Fibroblast of villous mesenchyme (primary cell): ENCODE measurements at regions not wholly inside any gene's neighbourhood (a gene's known extent, or its start where the extent isn't known, plus 50 kb on each side); places are given as distances from the start of the nearest gene placed in this dataset.

Source experiments
- DNase-seq: peaks from one replicate; pipeline ENCODE4 v3.0.0-alpha.2; 2010; ENCODE audit warnings: low read depth
- H3K4me3 ChIP-seq: 2 replicates; pipeline ENCODE4 v1.5.1; 2011; ENCODE audit warnings: low read depth, mild to moderate bottlenecking, low read length
- CTCF ChIP-seq: IDR thresholded peaks from 2 replicates; pipeline ENCODE4 v1.5.1; 2012; ENCODE audit warnings: low read depth, mild to moderate bottlenecking, low read length; ENCODE audit not compliant: insufficient read depth

- DNase-seq, result no peak
- TF ChIP-seq CTCF, result no peak
- H3K4me3 ChIP-seq, result no peak overlapping the region
Observed at GRCh38 chr4:79780129-79780528, 292.9 kb downstream of the ANTXR2 start.

DNA sequence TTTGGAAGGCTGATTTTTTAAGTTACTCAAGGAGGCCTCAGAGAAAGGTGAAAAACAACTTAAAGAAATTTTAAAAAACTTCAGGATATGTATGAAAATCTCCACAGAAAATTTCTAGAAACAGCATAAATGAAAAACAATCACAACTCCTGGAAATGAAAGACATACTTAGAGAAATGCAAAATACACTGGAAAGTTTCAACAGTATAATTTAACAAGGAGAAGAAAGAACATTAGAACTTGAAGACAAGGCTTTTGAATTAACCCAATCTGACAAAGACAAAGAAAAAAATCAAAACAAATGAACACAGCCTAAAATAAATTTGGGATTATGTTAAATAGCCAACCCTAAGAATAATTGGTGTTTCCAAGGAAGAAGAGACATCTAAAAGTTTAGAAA is 300.5 kb downstream of the ANTXR2 start:
- DNase-seq, result no peak
- TF ChIP-seq CTCF, result no peak
- no peak overlapping the region for H3K4me3 ChIP-seq

DNA sequence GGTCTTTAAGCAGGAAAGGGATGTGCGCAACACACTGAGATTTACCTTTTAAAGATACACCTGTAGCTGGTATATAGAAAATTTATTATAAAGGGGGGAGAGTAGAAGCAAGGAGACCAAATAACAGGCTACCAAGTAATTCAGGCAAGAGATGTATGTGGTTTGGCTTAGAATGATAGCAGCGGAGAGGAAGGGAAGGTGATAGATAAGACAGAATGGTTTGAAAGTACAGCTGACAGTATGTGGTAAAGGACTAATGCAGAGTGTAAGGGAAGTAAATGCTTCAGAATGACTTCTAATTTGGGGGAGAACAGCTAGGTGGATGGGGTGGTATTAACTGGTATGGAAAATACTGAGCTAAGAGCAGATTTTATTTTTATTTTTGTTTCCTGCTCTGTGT is 308.9 kb downstream of the ANTXR2 start:
- H3K4me3 ChIP-seq, result no peak overlapping the region
- no peak for TF ChIP-seq CTCF
- no peak for DNase-seq

DNA sequence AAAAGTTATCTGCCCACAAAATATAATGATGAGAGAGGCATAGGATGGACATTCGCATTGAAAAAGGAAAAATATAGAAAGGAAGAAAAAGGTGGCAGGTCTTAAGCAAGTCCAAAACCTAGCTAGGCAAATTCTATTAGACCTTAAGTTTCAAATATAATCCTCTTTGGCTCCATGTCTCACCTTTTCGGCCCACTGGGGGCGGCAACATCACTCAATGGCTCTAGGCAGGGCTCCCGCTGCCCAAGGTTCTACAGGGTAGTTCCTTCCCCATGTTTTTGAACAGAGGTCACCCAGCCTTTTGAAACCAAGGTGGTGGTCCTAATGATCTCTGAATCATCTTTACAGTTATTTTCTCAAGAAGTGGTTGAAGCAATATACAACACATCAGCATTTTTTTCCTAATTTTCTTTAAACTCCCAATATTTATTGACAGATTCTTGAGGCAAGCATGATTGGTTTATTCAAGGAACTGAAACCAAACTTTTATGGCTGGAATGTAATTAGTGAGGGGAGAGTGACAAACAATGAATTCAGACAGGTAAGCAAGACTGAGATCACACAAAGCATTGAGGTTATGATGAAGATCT is 309.4 kb downstream of the ANTXR2 start:
- no peak for DNase-seq
- H3K4me3 ChIP-seq, result no peak overlapping the region
- no peak for TF ChIP-seq CTCF

GRCh38 chr4:79759793-79760192 is 313.2 kb downstream of the ANTXR2 start:
- DNase-seq, result no peak
- no peak overlapping the region for H3K4me3 ChIP-seq
- no peak for TF ChIP-seq CTCF

- peak; percentile 12 for DNase-seq
- no peak overlapping the region for H3K4me3 ChIP-seq
- TF ChIP-seq CTCF, result no peak
Observed at GRCh38 chr4:79757600-79757999, 315.4 kb downstream of the ANTXR2 start.
